Left cardiac atrium (tissue), 4 donors: ENCODE measurements at regions not wholly inside any gene's neighbourhood (a gene's known extent, or its start where the extent isn't known, plus 50 kb on each side); places are given as distances from the start of the nearest gene placed in this dataset.
"Not testable (repeated sequence)": the region's sequence is repeated elsewhere in the genome, so short reads cannot be mapped to it uniquely, and the experiment has no call there.

Experiments used
- ATAC-seq, 2 donors: fragments of 200-7000 bp; cut with Tn5 transposase; one replicate each; pipeline ENCODE4 v1.9.1; 2020; ENCODE audit warnings: mild to moderate bottlenecking in 2 of 2, moderate library complexity in 2 of 2
- DNase-seq: peaks from one replicate; pipeline ENCODE4 v3.0.0-alpha.2; 2020
- intact Hi-C, 2 donors: fragments of 100-400 bp; cut with DNase I; formaldehyde crosslinking; loops; one replicate each; pipeline versions ENCODE4 v1.14.1 to v1.15.1; 2022 to 2023
- donor health status: DM: no; HTN: yes; CAD: no.
- donor health status: DM: no; HTN: yes; CAD: no; lungs with severe emphysema.
- donor health status: DM: yes; HTN: yes; CAD: no.
- donor health status: Dilated cardiomyopathy.

DNA sequence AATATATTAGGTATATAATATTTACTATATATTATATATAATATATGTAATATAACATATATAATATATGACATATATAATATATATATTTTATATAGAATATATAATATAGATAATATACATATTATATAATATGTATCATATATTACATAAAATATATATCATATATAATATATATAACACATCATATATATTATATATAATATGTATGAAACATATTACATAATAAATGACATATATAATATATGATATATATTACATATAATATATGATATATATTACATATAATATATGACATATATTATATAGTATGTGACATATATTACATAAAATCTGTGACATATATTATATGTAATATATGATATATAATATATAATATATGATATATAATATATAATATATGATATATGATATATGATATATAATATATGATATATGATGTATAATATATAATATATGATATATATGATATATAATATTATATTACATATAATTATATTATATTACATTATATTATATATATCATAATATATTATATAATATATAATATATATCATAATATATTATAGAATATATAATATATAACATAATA, 119.5 kb upstream of the RIMBP3 start:
- intact Hi-C loops = no loop called here
- ATAC-seq (no peak), DNase-seq (no peak)

DNA sequence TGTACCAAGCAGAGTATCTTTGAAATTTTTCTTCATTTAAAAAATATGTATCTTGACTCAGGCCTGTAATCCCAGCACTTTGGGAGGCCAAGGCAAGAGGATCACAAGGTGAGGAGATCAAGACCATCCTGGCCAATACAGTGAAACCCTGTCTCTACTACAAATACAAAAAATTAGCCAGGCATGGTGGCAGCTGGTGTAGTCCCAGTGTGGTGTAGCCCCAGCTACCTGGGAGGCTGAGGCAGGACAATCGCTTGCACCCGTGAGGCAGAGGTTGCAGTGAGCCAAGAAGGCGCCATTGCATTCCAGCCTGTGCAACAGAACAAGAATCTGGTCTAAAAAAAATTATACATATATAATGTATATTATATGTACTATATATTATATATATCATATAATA, 118.7 kb upstream of the RIMBP3 start:
- ATAC-seq = peak in 1 of 2 donors; percentile 82
- DNase-seq, intact Hi-C loops: not testable (repeated sequence)
